ENCODE measurements at regions not wholly inside any gene's neighbourhood (a gene's known extent, or its start where the extent isn't known, plus 50 kb on each side); places are given as distances from the start of the nearest gene placed in this dataset.
A peak's percentile ranks its signal among the peaks of the same experiment; 100 is the strongest.

- ChIA-PET POLR2A (no interaction called here), CTCF (interaction anchor here (2.5 to 6.7 kb wide), 3 partner anchors 124 to 130 kb away, joined by 12 to 56 read pairs (median 13); no protein-coding TSS in a partner anchor)
- H3K27ac ChIP-seq (ENCODE audit: insufficient read depth in 1 of 2, low read depth in 1 of 2, low read length in 2 of 2, poor library complexity in 1 of 2, severe bottlenecking in 2 of 2), result no peak overlapping the region
- peaks cover 0 to 2% (median 0%) of the 10 kb centered on the region in 5 experiments for H3K27me3 ChIP-seq (replicated peaks in 2 of 5; ENCODE audit: control insufficient read depth in 4 of 5, insufficient read depth in 5 of 5, low read length in 4 of 5)
- H3K36me3 ChIP-seq (ENCODE audit: control insufficient read depth in 4 of 4, insufficient read depth in 4 of 4, low read length in 3 of 4), result no peaks in the 10 kb centered on the region
- no peak for DNase-seq
- H3K9me3 ChIP-seq (ENCODE audit: control extremely low read depth in 1 of 5, control insufficient read depth in 4 of 5, insufficient read depth in 2 of 5, low read depth in 1 of 5, low read length in 4 of 5), result no peaks in the 10 kb centered on the region
- WGBS (ENCODE audit: insufficient coverage), result 89% methylated on average over 3 of the region's 3 CpGs
- no peak overlapping the region for H3K4me3 ChIP-seq (ENCODE audit: control insufficient read depth in 1 of 7, extremely low read depth in 1 of 7, insufficient read depth in 4 of 7, low read depth in 2 of 7, low read length in 6 of 7)
- no peaks in the 10 kb centered on the region for H3K4me1 ChIP-seq (ENCODE audit: control extremely low read depth in 1 of 4, control insufficient read depth in 4 of 4, insufficient read depth in 4 of 4, low read length in 3 of 4)
Measured at GRCh38 chr6:71512256-71512655, 223.6 kb downstream of the OGFRL1 start.

GRCh38 chr6:71513036-71513435 is 224.4 kb downstream of the OGFRL1 start:
- Histone ChIP-seq H3K36me3 (ENCODE audit: control insufficient read depth in 4 of 4, insufficient read depth in 4 of 4, low read length in 3 of 4) (no peaks in the 10 kb centered on the region), H3K4me1 (ENCODE audit: control extremely low read depth in 1 of 4, control insufficient read depth in 4 of 4, insufficient read depth in 4 of 4, low read length in 3 of 4) (no peaks in the 10 kb centered on the region), H3K9me3 (ENCODE audit: control extremely low read depth in 1 of 5, control insufficient read depth in 4 of 5, insufficient read depth in 2 of 5, low read depth in 1 of 5, low read length in 4 of 5) (no peaks in the 10 kb centered on the region), H3K27ac (ENCODE audit: insufficient read depth in 1 of 2, low read depth in 1 of 2, low read length in 2 of 2, poor library complexity in 1 of 2, severe bottlenecking in 2 of 2) (no peak overlapping the region), H3K4me3 (ENCODE audit: control insufficient read depth in 1 of 7, extremely low read depth in 1 of 7, insufficient read depth in 4 of 7, low read depth in 2 of 7, low read length in 6 of 7) (no peak overlapping the region), H3K27me3 (replicated peaks in 2 of 5; ENCODE audit: control insufficient read depth in 4 of 5, insufficient read depth in 5 of 5, low read length in 4 of 5) (peaks cover 0 to 2% (median 0%) of the 10 kb centered on the region in 5 experiments)
- WGBS (ENCODE audit: insufficient coverage), result 88% methylated on average over 2 of the region's 3 CpGs
- CTCF ChIA-PET, result interaction anchor here (2.5 to 6.7 kb wide), 2 partner anchors 127 to 131 kb away, joined by 13 to 56 read pairs; no protein-coding TSS in a partner anchor
- no peak for DNase-seq
- POLR2A ChIA-PET, result no interaction called here

- peaks cover 0 to 9% (median 0%) of the 10 kb centered on the region in 4 experiments for H3K4me1 ChIP-seq (ENCODE audit: control extremely low read depth in 1 of 4, control insufficient read depth in 4 of 4, insufficient read depth in 4 of 4, low read length in 3 of 4)
- H3K27me3 ChIP-seq (replicated peaks in 2 of 5; ENCODE audit: control insufficient read depth in 4 of 5, insufficient read depth in 5 of 5, low read length in 4 of 5), result no peaks in the 10 kb centered on the region
- no peak for DNase-seq
- POLR2A ChIA-PET, result no interaction called here
- CTCF ChIA-PET, result interaction anchor here (0.9 kb wide), 1 partner anchor 10 kb away, joined by 3 read pairs; no protein-coding TSS in a partner anchor
- WGBS (ENCODE audit: insufficient coverage), result 89% methylated on average over 3 of the region's 3 CpGs
- H3K36me3 ChIP-seq (ENCODE audit: control insufficient read depth in 4 of 4, insufficient read depth in 4 of 4, low read length in 3 of 4), result no peaks in the 10 kb centered on the region
- H3K4me3 ChIP-seq (ENCODE audit: control insufficient read depth in 1 of 7, extremely low read depth in 1 of 7, insufficient read depth in 4 of 7, low read depth in 2 of 7, low read length in 6 of 7), result no peak overlapping the region
- H3K27ac ChIP-seq (ENCODE audit: insufficient read depth in 1 of 2, low read depth in 1 of 2, low read length in 2 of 2, poor library complexity in 1 of 2, severe bottlenecking in 2 of 2), result no peak overlapping the region
- peaks cover 0 to 4% (median 0%) of the 10 kb centered on the region in 5 experiments for H3K9me3 ChIP-seq (ENCODE audit: control extremely low read depth in 1 of 5, control insufficient read depth in 4 of 5, insufficient read depth in 2 of 5, low read depth in 1 of 5, low read length in 4 of 5)
Measured at GRCh38 chr6:71523548-71523947, 234.9 kb downstream of the OGFRL1 start.

- Histone ChIP-seq H3K4me1 (ENCODE audit: control extremely low read depth in 1 of 4, control insufficient read depth in 4 of 4, insufficient read depth in 4 of 4, low read length in 3 of 4) (peaks cover 0 to 9% (median 0%) of the 10 kb centered on the region in 4 experiments), H3K4me3 (ENCODE audit: control insufficient read depth in 1 of 7, extremely low read depth in 1 of 7, insufficient read depth in 4 of 7, low read depth in 2 of 7, low read length in 6 of 7) (no peak overlapping the region), H3K27ac (ENCODE audit: insufficient read depth in 1 of 2, low read depth in 1 of 2, low read length in 2 of 2, poor library complexity in 1 of 2, severe bottlenecking in 2 of 2) (no peak overlapping the region), H3K27me3 (replicated peaks in 2 of 5; ENCODE audit: control insufficient read depth in 4 of 5, insufficient read depth in 5 of 5, low read length in 4 of 5) (no peaks in the 10 kb centered on the region), H3K9me3 (ENCODE audit: control extremely low read depth in 1 of 5, control insufficient read depth in 4 of 5, insufficient read depth in 2 of 5, low read depth in 1 of 5, low read length in 4 of 5) (peaks cover 0 to 4% (median 0%) of the 10 kb centered on the region in 5 experiments), H3K36me3 (ENCODE audit: control insufficient read depth in 4 of 4, insufficient read depth in 4 of 4, low read length in 3 of 4) (no peaks in the 10 kb centered on the region)
- ChIA-PET CTCF (interaction anchor here (0.9 to 2.8 kb wide), 2 partner anchors 7 to 10 kb away, joined by 3 to 6 read pairs; no protein-coding TSS in a partner anchor), POLR2A (no interaction called here)
- no peak for DNase-seq
- 100% methylated on average over 2 of the region's 4 CpGs for WGBS (ENCODE audit: insufficient coverage)
Measured at GRCh38 chr6:71524201-71524600, 235.6 kb downstream of the OGFRL1 start.

- WGBS (ENCODE audit: insufficient coverage), result 83% methylated on average over 1 of the region's 1 CpG
- ChIA-PET POLR2A (no interaction called here), CTCF (interaction anchor here (1.3 to 3.7 kb wide), 2 partner anchors 9 to 23 kb away, joined by 4 to 11 read pairs; no protein-coding TSS in a partner anchor)
- Histone ChIP-seq H3K36me3 (ENCODE audit: control insufficient read depth in 4 of 4, insufficient read depth in 4 of 4, low read length in 3 of 4) (no peaks in the 10 kb centered on the region), H3K4me3 (ENCODE audit: control insufficient read depth in 1 of 7, extremely low read depth in 1 of 7, insufficient read depth in 4 of 7, low read depth in 2 of 7, low read length in 6 of 7) (no peak overlapping the region), H3K27ac (ENCODE audit: insufficient read depth in 1 of 2, low read depth in 1 of 2, low read length in 2 of 2, poor library complexity in 1 of 2, severe bottlenecking in 2 of 2) (no peak overlapping the region), H3K4me1 (ENCODE audit: control extremely low read depth in 1 of 4, control insufficient read depth in 4 of 4, insufficient read depth in 4 of 4, low read length in 3 of 4) (peaks cover 0 to 9% (median 0%) of the 10 kb centered on the region in 4 experiments), H3K27me3 (replicated peaks in 2 of 5; ENCODE audit: control insufficient read depth in 4 of 5, insufficient read depth in 5 of 5, low read length in 4 of 5) (no peaks in the 10 kb centered on the region), H3K9me3 (ENCODE audit: control extremely low read depth in 1 of 5, control insufficient read depth in 4 of 5, insufficient read depth in 2 of 5, low read depth in 1 of 5, low read length in 4 of 5) (no peaks in the 10 kb centered on the region)
- peak in 2 of 3 donors; percentile 12 to 13 for DNase-seq
Measured at GRCh38 chr6:71527886-71528285, 239.3 kb downstream of the OGFRL1 start.

- H3K9me3 ChIP-seq (ENCODE audit: control extremely low read depth in 1 of 5, control insufficient read depth in 4 of 5, insufficient read depth in 2 of 5, low read depth in 1 of 5, low read length in 4 of 5), result no peaks in the 10 kb centered on the region
- no peak overlapping the region for H3K4me3 ChIP-seq (ENCODE audit: control insufficient read depth in 1 of 7, extremely low read depth in 1 of 7, insufficient read depth in 4 of 7, low read depth in 2 of 7, low read length in 6 of 7)
- H3K27ac ChIP-seq (ENCODE audit: insufficient read depth in 1 of 2, low read depth in 1 of 2, low read length in 2 of 2, poor library complexity in 1 of 2, severe bottlenecking in 2 of 2), result no peak overlapping the region
- CTCF ChIA-PET, result interaction anchor here (1.3 kb wide), 1 partner anchor 21 kb away, joined by 4 read pairs; no protein-coding TSS in a partner anchor
- no peaks in the 10 kb centered on the region for H3K36me3 ChIP-seq (ENCODE audit: control insufficient read depth in 4 of 4, insufficient read depth in 4 of 4, low read length in 3 of 4)
- no peaks in the 10 kb centered on the region for H3K27me3 ChIP-seq (replicated peaks in 2 of 5; ENCODE audit: control insufficient read depth in 4 of 5, insufficient read depth in 5 of 5, low read length in 4 of 5)
- POLR2A ChIA-PET, result no interaction called here
- no CpG with 5 or more reads among the region's 2 CpGs for WGBS (ENCODE audit: insufficient coverage)
- peaks cover 0 to 9% (median 0%) of the 10 kb centered on the region in 4 experiments for H3K4me1 ChIP-seq (ENCODE audit: control extremely low read depth in 1 of 4, control insufficient read depth in 4 of 4, insufficient read depth in 4 of 4, low read length in 3 of 4)
- DNase-seq, result no peak
Measured at GRCh38 chr6:71529026-71529425, 240.4 kb downstream of the OGFRL1 start.

GRCh38 chr6:71529769-71530168 is 241.2 kb downstream of the OGFRL1 start:
- no peak overlapping the region for H3K4me3 ChIP-seq (ENCODE audit: control insufficient read depth in 1 of 7, extremely low read depth in 1 of 7, insufficient read depth in 4 of 7, low read depth in 2 of 7, low read length in 6 of 7)
- no peaks in the 10 kb centered on the region for H3K27me3 ChIP-seq (replicated peaks in 2 of 5; ENCODE audit: control insufficient read depth in 4 of 5, insufficient read depth in 5 of 5, low read length in 4 of 5)
- no peaks in the 10 kb centered on the region for H3K9me3 ChIP-seq (ENCODE audit: control extremely low read depth in 1 of 5, control insufficient read depth in 4 of 5, insufficient read depth in 2 of 5, low read depth in 1 of 5, low read length in 4 of 5)
- H3K36me3 ChIP-seq (ENCODE audit: control insufficient read depth in 4 of 4, insufficient read depth in 4 of 4, low read length in 3 of 4), result no peaks in the 10 kb centered on the region
- H3K4me1 ChIP-seq (ENCODE audit: control extremely low read depth in 1 of 4, control insufficient read depth in 4 of 4, insufficient read depth in 4 of 4, low read length in 3 of 4), result peaks cover 0 to 9% (median 0%) of the 10 kb centered on the region in 4 experiments
- ChIA-PET CTCF (no interaction called here), POLR2A (no interaction called here)
- no peak overlapping the region for H3K27ac ChIP-seq (ENCODE audit: insufficient read depth in 1 of 2, low read depth in 1 of 2, low read length in 2 of 2, poor library complexity in 1 of 2, severe bottlenecking in 2 of 2)
- no peak for DNase-seq
- 100% methylated on average over 1 of the region's 2 CpGs for WGBS (ENCODE audit: insufficient coverage)
